GM18511 (cell line): ENCODE measurements at regions not wholly inside any gene's neighbourhood (a gene's known extent, or its start where the extent isn't known, plus 50 kb on each side); places are given as distances from the start of the nearest gene placed in this dataset.
"Not testable (repeated sequence)": the region's sequence is repeated elsewhere in the genome, so short reads cannot be mapped to it uniquely, and the experiment has no call there.

Experiments used
- ATAC-seq: cut with Tn5 transposase; IDR thresholded peaks from one replicate; pipeline ENCODE4 v1.9.1; 2021; ENCODE audit warnings: mild to moderate bottlenecking, moderate library complexity; ENCODE audit not compliant: unreplicated experiment

DNA sequence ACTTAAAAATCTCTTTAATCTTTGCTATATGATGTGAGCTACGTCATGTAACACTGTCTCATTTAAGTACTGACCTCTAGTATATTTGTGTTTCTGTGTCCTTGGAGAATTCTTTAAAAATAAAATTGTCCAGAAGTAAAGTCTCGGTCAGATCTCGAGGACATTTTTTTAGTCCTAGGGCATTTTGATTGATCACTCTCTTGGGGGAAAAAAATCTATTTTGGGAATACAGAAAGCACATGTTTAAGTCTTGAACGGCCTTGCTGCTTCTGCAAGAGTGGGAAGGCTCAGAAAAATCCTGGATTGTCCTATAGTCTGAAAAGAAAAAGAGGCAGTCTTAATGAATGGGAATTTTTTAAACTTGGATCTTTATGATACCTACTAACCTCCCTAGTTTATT lies 234.3 kb downstream of the UTRN start:
- ATAC-seq: no peak

- no peak for ATAC-seq
Measured at GRCh38 chr6:144528743-144529425, 243.7 kb downstream of the UTRN start.

GRCh38 chr6:144530118-144530517 lies 245.0 kb downstream of the UTRN start:
- no peak for ATAC-seq

DNA sequence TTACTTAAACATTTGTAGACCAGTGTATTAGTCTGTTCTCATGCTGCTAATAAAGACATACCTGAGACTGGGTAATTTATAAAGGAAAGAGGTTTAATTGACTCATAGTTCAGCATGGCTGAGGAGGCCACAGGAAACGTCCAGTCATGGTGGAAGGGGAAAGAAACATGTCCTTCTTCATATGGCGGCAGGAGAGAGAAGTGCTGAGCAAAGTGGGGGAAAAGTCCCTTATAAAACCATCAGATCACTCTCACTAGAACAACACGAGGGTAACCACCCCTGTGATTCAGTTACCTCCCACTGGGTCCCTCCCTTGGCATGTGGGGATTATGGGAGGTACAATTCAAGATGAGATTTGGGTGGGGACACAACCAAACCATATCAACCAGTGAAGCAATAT lies 247.1 kb downstream of the UTRN start:
- not testable (repeated sequence) for ATAC-seq

DNA sequence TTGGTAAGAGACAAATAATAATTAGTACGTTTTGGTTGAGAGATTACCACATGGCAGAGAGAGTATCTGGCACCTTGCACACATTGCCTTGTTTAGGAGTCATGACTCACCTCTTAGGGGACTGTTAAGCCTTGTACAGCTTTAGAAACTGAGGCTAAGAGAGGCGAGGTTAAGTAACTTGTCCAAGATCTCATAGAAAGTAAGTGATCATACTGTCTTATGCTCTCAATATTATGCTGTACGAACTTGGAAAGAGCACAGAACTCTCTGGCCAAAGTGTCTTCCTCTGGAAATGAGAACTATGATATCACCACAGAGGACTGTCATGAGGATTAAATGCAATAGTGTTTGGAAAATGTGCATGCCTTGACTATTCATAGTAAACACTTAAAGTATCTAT lies 249.0 kb downstream of the UTRN start:
- no peak for ATAC-seq

- no peak for ATAC-seq
Measured at GRCh38 chr6:144535630-144536029, 250.5 kb downstream of the UTRN start.

GRCh38 chr6:144536079-144536478 lies 250.9 kb downstream of the UTRN start:
- ATAC-seq: no peak

GRCh38 chr6:144543006-144543871 lies 258.1 kb downstream of the UTRN start:
- no peak for ATAC-seq

DNA sequence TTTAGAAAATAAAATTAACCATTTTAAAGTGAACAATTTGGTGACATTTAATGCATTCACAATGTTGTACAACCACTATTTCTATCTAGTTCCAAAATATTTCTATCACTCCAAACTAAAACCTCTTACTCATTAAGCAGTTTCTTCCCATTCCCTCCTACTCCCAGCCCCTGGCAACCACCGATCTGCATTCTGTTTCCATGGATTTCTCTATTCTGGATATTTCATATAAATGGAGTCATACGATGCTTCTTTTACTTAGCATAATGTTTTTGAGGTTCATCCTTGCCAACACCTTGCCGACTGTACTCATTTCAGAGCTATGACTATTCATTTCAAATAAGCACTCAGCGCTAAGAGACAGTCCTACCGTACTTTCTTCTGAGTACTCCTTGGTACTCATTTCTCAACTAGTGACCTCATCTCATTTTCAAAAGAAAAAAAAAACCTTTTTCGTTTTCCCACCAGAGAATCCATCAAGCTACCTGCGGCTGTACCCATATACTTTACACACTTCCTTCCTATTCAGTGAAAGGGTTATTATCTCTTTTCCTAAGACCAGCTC lies 259.2 kb downstream of the UTRN start:
- no peak for ATAC-seq

- ATAC-seq: no peak
Measured at GRCh38 chr6:144546807-144547206, 261.7 kb downstream of the UTRN start.

DNA sequence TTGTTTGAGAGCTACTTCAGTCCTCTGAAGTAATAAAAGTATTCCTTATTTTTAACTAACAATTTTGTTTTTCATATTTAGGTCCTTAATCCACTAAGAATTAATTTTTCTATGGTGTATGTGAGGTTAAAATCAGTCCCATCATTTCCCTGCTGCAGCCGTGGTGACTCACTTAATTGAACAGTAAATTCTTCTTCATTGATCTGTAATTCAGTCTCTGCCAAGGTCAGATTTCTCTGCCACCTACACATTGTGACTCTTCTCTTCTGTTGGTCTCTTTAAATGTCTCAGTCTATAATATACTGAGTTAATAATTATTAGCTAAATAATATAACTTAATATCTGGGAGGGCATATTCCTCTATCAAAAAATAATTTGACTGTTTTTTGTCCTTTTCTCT lies 262.3 kb downstream of the UTRN start:
- ATAC-seq: no peak

- ATAC-seq: no peak
Measured at GRCh38 chr6:144548536-144548935, 263.4 kb downstream of the UTRN start.

- no peak for ATAC-seq
Measured at GRCh38 chr6:144549837-144550747, 265.0 kb downstream of the UTRN start.

GRCh38 chr6:144551339-144551738 lies 266.2 kb downstream of the UTRN start:
- ATAC-seq: no peak

DNA sequence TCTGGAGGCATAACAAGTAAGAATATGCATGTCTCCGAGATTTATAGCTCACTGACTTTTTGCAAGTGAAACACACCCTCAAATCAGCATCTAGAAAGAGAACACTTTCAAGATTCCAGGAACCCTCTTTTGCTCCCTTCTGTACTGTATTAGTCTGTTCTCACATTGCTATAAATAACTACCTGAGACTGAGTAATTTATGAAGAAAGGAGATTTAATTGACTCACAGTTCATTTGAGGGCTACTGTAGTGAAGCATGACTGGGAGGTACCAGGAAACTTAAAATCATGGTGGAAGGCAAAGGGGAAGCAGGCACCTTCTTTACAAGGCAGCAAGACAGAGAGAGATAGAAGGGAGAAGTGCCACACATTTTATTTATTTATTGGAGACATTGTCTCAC lies 269.9 kb downstream of the UTRN start:
- ATAC-seq: no peak

DNA sequence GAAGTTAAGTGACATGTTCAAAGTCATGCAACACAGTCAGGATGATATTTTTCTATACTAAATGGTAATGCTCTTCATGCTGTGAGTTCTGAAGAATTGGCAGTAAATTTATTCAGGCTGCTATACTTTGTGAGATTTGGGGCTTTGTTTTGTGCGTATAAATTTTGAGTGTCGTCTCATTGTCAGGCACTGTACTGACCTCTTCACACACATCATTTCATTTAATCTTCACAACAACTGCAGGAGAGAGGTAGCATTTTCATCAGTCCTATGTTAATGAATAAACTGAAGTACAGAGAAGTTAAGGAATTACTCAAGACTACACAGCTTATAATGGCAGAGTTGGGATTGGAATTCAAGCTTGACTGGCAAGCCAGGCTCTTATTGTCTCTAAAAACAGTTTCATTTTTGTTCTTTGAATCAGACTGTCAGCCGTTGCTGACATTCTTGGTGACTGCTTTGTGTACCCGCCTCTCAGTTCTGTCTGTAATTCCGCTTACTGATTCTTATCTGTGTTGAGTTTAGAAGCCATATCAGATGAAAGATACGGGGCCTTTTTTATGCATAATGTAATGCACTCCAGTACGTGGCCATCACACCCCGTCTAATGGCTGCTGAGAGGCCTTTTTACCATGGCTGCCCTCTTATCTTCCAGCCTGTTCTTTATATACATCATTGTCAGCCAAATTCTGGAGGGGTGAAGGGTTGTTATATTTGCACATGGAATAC lies 274.9 kb downstream of the UTRN start:
- no peak for ATAC-seq

DNA sequence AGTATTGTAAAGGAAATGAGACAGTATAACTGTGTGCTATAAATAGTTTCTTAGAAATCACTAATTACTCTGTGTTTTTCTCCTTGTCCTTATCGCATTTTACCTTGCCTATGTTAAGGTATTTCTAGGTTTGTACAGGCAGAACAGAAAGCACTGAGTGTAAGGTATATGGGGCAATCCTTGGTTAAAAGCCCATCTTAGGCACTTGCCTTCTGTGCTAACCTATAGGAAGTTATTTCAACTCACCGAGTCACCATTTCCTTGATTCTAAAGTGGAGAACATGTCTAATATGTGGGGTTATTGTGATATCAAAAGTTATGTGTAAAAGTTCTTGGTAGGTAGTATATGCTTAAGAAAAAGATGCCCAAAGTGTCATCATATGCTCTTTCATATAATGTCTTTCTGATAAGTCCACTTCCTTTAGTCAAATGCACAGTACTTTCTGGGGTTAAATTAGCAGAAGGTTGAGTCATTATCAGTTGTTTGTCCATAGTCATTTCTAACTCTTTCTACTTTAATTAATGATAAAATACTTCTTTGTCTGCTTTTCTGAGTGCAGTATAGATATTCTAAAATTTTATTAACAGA lies 276.4 kb downstream of the UTRN start:
- ATAC-seq: no peak

- ATAC-seq: no peak
Measured at GRCh38 chr6:144564202-144564601, 279.1 kb downstream of the UTRN start.

DNA sequence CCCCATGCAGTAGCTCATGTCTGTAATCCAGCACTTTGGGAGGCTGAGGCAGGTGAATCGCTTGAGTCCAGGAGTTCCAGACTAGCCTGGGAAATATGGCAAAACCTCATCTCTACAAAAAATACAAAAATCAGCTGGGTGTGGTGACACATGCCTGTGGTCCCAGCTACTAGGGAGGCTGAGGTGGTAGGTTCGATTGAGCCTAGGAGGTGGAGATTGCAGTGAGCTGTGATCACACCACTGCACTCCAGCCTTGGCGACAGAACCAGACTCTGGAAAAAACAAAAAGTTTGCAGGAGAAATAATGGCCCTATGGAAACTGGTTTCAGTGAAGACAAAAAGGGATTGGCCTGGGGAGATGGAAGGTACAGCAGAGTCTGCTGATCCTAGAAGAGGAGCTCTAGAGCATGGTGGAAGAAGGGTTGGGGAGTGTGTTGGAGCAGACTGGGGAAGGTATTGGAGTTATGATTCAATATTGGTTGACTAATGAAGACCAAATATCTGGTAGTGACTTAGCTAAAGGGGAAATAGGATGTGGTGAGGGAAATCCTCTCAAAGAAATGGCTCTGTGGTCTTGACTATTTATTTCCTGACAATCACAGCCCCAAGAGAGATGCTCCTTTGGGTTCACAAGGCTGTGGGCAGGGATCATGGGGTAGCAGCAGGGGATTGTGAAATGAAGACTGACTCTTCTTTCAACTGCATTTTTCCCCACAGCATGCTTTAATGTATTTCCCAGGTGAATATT lies 281.9 kb downstream of the UTRN start:
- no peak for ATAC-seq
